ENCODE measurements at regions not wholly inside any gene's neighbourhood (a gene's known extent, or its start where the extent isn't known, plus 50 kb on each side); places are given as distances from the start of the nearest gene placed in this dataset.

GRCh38 chr3:40864146-40864782 lies 335.0 kb upstream of the CTNNB1 start:
- Histone ChIP-seq H3K27ac (ENCODE audit: low read depth, low read length) (no peak overlapping the region), H3K9ac (ENCODE audit: low read length) (no peak overlapping the region), H3K27me3 (ENCODE audit: control insufficient read depth in 1 of 2, insufficient read depth in 2 of 2, low read length in 2 of 2) (no peaks in the 10 kb centered on the region), H3K4me3 (ENCODE audit: low read depth in 1 of 2, low read length in 2 of 2) (no peak overlapping the region), H3K9me3 (ENCODE audit: low read length) (no peaks in the 10 kb centered on the region), H3K4me1 (ENCODE audit: insufficient read depth, low read length) (no peaks in the 10 kb centered on the region), H3K36me3 (ENCODE audit: insufficient read depth, low read length) (no peaks in the 10 kb centered on the region)

DNA sequence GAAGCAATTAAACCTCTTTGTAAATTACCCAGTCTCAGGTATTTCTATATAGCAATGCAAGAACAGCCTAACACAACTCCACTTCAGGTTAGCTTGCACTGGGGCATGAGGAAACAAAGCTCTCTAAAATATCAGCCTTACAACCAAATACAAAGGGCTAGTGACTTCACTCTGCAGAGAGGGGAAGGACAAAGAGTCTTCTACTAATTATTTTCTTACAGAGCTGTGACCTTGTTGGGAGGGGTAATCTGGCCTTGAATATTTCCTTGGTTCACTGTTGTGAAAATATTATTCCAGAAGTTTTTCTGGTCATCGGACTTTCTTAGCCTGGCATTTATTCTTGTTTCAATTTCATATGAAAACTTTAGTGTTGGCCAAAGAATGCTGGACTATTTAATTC lies 334.4 kb upstream of the CTNNB1 start:
- Histone ChIP-seq H3K9me3 (ENCODE audit: low read length) (no peaks in the 10 kb centered on the region), H3K27ac (ENCODE audit: low read depth, low read length) (no peak overlapping the region)

GRCh38 chr3:40867797-40868196 lies 331.5 kb upstream of the CTNNB1 start:
- H3K9ac ChIP-seq (ENCODE audit: low read length) = no peak overlapping the region
- H3K4me1 ChIP-seq (ENCODE audit: insufficient read depth, low read length) = no peaks in the 10 kb centered on the region
- H3K27me3 ChIP-seq (ENCODE audit: control insufficient read depth in 1 of 2, insufficient read depth in 2 of 2, low read length in 2 of 2) = no peaks in the 10 kb centered on the region
- H3K27ac ChIP-seq (ENCODE audit: low read depth, low read length) = no peak overlapping the region
- no peak overlapping the region for H3K4me3 ChIP-seq (ENCODE audit: low read depth in 1 of 2, low read length in 2 of 2)
- H3K36me3 ChIP-seq (ENCODE audit: insufficient read depth, low read length) = no peaks in the 10 kb centered on the region
- no peaks in the 10 kb centered on the region for H3K9me3 ChIP-seq (ENCODE audit: low read length)

More for the DNA sequence above, 334.4 kb upstream of the CTNNB1 start:
- Histone ChIP-seq H3K9ac (ENCODE audit: low read length) (no peak overlapping the region), H3K36me3 (ENCODE audit: insufficient read depth, low read length) (no peaks in the 10 kb centered on the region), H3K27me3 (ENCODE audit: control insufficient read depth in 1 of 2, insufficient read depth in 2 of 2, low read length in 2 of 2) (no peaks in the 10 kb centered on the region), H3K4me1 (ENCODE audit: insufficient read depth, low read length) (no peaks in the 10 kb centered on the region), H3K4me3 (ENCODE audit: low read depth in 1 of 2, low read length in 2 of 2) (no peak overlapping the region)

DNA sequence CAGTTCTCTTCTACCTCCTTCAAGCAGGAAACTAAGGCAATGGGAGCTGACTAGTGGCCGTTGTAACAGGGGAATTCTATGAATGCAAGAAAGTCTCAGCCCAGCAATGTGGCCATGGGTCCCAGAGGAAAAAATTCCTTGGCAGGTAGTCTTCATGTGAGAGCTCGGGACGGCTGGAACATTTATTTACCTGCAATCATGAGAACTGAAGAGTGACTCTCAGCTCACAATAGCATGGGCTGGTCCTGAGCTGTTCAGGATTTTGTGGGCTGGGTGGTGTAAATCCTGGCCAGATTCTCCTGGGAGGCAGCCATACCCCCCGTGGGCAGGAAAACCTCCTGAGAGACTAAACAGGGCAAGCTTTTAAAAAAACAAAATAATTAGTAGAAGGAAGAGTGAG lies 330.3 kb upstream of the CTNNB1 start:
- Histone ChIP-seq H3K9ac (ENCODE audit: low read length) (no peak overlapping the region), H3K4me1 (ENCODE audit: insufficient read depth, low read length) (no peaks in the 10 kb centered on the region), H3K27ac (ENCODE audit: low read depth, low read length) (no peak overlapping the region), H3K36me3 (ENCODE audit: insufficient read depth, low read length) (no peaks in the 10 kb centered on the region), H3K9me3 (ENCODE audit: low read length) (no peaks in the 10 kb centered on the region), H3K27me3 (ENCODE audit: control insufficient read depth in 1 of 2, insufficient read depth in 2 of 2, low read length in 2 of 2) (no peaks in the 10 kb centered on the region), H3K4me3 (ENCODE audit: low read depth in 1 of 2, low read length in 2 of 2) (no peak overlapping the region)

DNA sequence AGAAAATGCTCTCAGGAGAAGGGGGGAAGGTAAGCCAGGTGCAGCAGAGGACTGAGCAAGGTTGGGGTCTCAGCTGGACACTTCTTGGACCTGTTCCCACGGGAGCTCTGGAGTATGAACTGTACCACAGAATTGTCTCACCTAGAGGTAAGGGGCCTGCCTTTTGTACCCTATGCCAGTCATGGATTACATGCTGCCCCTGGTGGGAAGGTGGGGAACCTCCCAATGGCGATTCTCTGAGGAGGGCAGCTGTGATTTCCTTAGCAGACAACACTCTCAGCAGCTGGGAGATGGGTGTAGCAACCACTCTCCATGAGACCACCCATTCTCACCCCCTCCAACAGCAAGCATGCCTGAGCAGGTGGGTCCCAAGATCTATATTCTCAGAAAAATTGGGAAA lies 329.4 kb upstream of the CTNNB1 start:
- no peak overlapping the region for H3K27ac ChIP-seq (ENCODE audit: low read depth, low read length)
- no peak overlapping the region for H3K9ac ChIP-seq (ENCODE audit: low read length)
- H3K36me3 ChIP-seq (ENCODE audit: insufficient read depth, low read length) = no peaks in the 10 kb centered on the region
- no peaks in the 10 kb centered on the region for H3K4me1 ChIP-seq (ENCODE audit: insufficient read depth, low read length)
- no peaks in the 10 kb centered on the region for H3K9me3 ChIP-seq (ENCODE audit: low read length)
- H3K27me3 ChIP-seq (ENCODE audit: control insufficient read depth in 1 of 2, insufficient read depth in 2 of 2, low read length in 2 of 2) = no peaks in the 10 kb centered on the region
- H3K4me3 ChIP-seq (ENCODE audit: low read depth in 1 of 2, low read length in 2 of 2) = no peak overlapping the region

DNA sequence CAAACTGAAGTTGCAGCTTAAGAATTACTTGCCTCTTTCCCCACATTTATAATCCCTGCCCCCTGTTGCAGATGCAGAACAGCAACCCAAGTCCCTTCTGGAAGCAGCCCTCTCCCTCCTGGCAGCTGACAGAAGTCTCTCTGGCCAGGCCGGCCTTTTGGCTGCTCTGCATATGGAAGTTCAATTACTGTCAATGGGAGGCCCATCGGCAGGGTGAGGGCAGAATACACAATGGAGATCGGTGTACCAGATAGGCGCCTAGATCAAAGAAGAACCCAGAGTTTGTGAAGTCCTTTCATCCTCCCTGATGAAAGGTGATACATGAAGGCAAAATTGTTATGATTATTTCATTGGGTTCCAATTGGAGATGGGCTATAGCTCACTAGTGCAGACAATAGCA lies 327.9 kb upstream of the CTNNB1 start:
- Histone ChIP-seq H3K36me3 (ENCODE audit: insufficient read depth, low read length) (no peaks in the 10 kb centered on the region), H3K27ac (ENCODE audit: low read depth, low read length) (no peak overlapping the region), H3K9ac (ENCODE audit: low read length) (no peak overlapping the region), H3K4me3 (ENCODE audit: low read depth in 1 of 2, low read length in 2 of 2) (no peak overlapping the region), H3K9me3 (ENCODE audit: low read length) (no peaks in the 10 kb centered on the region), H3K4me1 (ENCODE audit: insufficient read depth, low read length) (no peaks in the 10 kb centered on the region), H3K27me3 (ENCODE audit: control insufficient read depth in 1 of 2, insufficient read depth in 2 of 2, low read length in 2 of 2) (no peaks in the 10 kb centered on the region)

DNA sequence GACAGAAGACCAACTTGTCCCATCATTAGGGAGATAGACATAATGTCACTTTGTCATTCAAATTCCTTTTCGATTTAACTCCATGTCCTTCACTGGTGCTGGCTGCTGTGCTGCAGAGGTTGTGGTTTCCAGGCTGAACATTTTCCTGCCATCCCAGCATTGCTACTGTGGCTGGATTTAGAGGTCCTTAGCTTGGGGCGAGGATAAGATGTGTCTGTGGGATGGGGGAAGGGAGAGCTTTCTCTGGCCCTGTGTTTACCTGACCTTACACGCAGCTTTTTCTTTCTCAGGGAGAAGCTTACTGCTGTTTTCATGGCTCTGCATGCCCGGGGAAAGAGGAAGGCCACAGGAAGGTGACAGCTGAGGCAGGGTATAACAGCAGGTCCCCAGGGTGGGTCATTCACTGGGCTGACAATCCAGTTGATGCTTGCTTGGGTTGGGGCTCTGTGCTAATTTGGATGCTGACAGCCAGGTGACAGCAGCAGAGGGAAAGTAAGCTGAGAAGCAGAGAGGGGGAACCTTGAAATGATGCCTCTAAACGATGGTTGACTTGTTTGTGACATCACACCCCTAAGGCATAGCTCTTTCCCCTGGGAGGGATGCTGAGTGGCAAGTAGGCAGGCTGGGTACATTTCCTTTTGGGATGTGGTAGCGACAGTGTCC lies 326.9 kb upstream of the CTNNB1 start:
- H3K9me3 ChIP-seq (ENCODE audit: low read length) = no peaks in the 10 kb centered on the region
- no peaks in the 10 kb centered on the region for H3K36me3 ChIP-seq (ENCODE audit: insufficient read depth, low read length)
- H3K4me1 ChIP-seq (ENCODE audit: insufficient read depth, low read length) = peaks cover 5% of the 10 kb centered on the region
- no peak overlapping the region for H3K27ac ChIP-seq (ENCODE audit: low read depth, low read length)
- no peak overlapping the region for H3K9ac ChIP-seq (ENCODE audit: low read length)
- no peaks in the 10 kb centered on the region for H3K27me3 ChIP-seq (ENCODE audit: control insufficient read depth in 1 of 2, insufficient read depth in 2 of 2, low read length in 2 of 2)
- H3K4me3 ChIP-seq (ENCODE audit: low read depth in 1 of 2, low read length in 2 of 2) = no peak overlapping the region

GRCh38 chr3:40873476-40873875 lies 325.8 kb upstream of the CTNNB1 start:
- no peak overlapping the region for H3K4me3 ChIP-seq (ENCODE audit: low read depth in 1 of 2, low read length in 2 of 2)
- no peak overlapping the region for H3K27ac ChIP-seq (ENCODE audit: low read depth, low read length)
- H3K9me3 ChIP-seq (ENCODE audit: low read length) = no peaks in the 10 kb centered on the region
- H3K9ac ChIP-seq (ENCODE audit: low read length) = no peak overlapping the region
- H3K4me1 ChIP-seq (ENCODE audit: insufficient read depth, low read length) = peaks cover 16% of the 10 kb centered on the region
- no peaks in the 10 kb centered on the region for H3K27me3 ChIP-seq (ENCODE audit: control insufficient read depth in 1 of 2, insufficient read depth in 2 of 2, low read length in 2 of 2)
- H3K36me3 ChIP-seq (ENCODE audit: insufficient read depth, low read length) = no peaks in the 10 kb centered on the region

DNA sequence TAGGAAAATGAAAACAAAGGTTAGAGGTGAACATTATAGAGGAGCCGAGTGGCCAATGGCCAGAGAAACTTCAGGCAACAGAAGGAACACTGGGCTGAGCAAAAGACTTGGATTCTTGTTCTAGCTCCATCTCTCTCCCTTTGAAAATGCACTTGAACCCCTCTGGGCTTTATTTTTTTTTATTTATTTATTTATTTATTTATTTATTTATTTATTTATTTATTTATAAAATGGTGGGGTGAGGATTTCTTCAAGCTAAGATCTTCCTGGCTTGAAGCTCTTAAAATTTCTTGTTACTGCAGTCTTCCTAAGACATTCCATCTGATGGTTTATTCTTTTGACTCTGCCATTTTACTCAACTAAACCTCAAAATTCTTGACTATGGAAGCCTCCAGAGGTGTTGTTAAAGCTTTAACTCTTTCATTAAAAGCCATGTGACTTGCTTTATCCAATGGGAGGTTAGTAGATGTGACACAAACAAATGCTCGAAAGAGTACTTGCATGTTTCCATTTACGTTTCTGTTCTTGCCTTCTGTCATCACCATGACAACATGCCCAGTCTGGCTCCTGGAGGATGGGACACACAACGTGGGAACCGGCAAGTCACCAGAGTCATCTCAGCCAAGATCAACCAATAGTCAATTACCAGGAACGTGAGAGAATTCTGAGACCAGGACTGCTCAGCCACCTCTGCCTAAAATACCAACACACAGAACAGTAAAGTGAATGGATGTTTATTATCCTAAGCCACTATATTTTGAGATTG lies 325.2 kb upstream of the CTNNB1 start:
- H3K27me3 ChIP-seq (ENCODE audit: control insufficient read depth in 1 of 2, insufficient read depth in 2 of 2, low read length in 2 of 2) = no peaks in the 10 kb centered on the region
- H3K9me3 ChIP-seq (ENCODE audit: low read length) = no peaks in the 10 kb centered on the region
- no peak overlapping the region for H3K27ac ChIP-seq (ENCODE audit: low read depth, low read length)
- H3K36me3 ChIP-seq (ENCODE audit: insufficient read depth, low read length) = no peaks in the 10 kb centered on the region
- H3K4me3 ChIP-seq (ENCODE audit: low read depth in 1 of 2, low read length in 2 of 2) = no peak overlapping the region
- no peak overlapping the region for H3K9ac ChIP-seq (ENCODE audit: low read length)
- H3K4me1 ChIP-seq (ENCODE audit: insufficient read depth, low read length) = peaks cover 22% of the 10 kb centered on the region

DNA sequence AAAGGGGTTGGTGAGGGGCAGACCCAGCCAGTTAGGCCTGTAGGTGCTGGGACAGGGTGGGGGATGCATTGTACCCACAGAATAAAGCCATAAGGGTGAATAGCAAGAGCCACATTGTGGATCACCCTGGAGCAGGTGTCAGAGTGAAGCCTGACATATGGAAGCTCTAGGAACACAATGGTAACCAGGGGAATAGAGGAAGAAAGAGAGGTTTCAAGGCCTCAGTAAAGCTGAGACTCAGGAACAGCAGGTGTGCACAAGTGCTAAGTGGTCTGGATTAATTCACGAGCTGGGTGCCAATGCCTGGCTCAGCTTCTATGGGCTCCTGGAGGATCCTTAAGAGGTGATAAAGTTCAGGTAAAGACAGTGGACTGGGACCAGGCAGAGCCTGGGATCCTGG lies 323.7 kb upstream of the CTNNB1 start:
- Histone ChIP-seq H3K27ac (ENCODE audit: low read depth, low read length) (no peak overlapping the region), H3K4me3 (ENCODE audit: low read depth in 1 of 2, low read length in 2 of 2) (no peak overlapping the region), H3K9ac (ENCODE audit: low read length) (no peak overlapping the region)

DNA sequence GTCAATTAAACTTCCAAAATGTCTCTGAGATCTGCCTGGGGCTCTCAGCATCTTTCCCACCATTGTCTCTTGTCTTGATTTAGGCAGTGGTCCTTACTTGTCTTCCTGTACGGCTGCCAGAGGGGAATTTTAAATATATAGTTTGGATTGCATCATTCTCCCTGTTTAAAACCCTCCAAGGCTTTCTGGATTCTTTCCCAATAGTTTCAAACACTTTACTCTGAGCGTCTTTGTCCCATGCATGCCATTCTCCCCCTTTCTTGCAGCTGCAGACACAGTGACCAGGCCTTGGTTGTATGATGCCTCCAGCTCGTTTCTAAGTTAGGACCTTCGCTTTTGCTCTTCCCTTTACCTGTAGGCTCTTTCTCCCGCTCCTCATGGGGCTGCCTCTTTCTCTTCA lies 323.3 kb upstream of the CTNNB1 start:
- Histone ChIP-seq H3K27ac (ENCODE audit: low read depth, low read length) (no peak overlapping the region), H3K36me3 (ENCODE audit: insufficient read depth, low read length) (no peaks in the 10 kb centered on the region), H3K9ac (ENCODE audit: low read length) (no peak overlapping the region), H3K27me3 (ENCODE audit: control insufficient read depth in 1 of 2, insufficient read depth in 2 of 2, low read length in 2 of 2) (no peaks in the 10 kb centered on the region), H3K9me3 (ENCODE audit: low read length) (no peaks in the 10 kb centered on the region), H3K4me1 (ENCODE audit: insufficient read depth, low read length) (peaks cover 25% of the 10 kb centered on the region), H3K4me3 (ENCODE audit: low read depth in 1 of 2, low read length in 2 of 2) (no peak overlapping the region)

More for the DNA sequence above, 323.7 kb upstream of the CTNNB1 start:
- Histone ChIP-seq H3K4me1 (ENCODE audit: insufficient read depth, low read length) (peaks cover 25% of the 10 kb centered on the region), H3K36me3 (ENCODE audit: insufficient read depth, low read length) (no peaks in the 10 kb centered on the region), H3K27me3 (ENCODE audit: control insufficient read depth in 1 of 2, insufficient read depth in 2 of 2, low read length in 2 of 2) (no peaks in the 10 kb centered on the region), H3K9me3 (ENCODE audit: low read length) (no peaks in the 10 kb centered on the region)
